Muscle of arm (tissue), 1 donor: ENCODE measurements at regions not wholly inside any gene's neighbourhood (a gene's known extent, or its start where the extent isn't known, plus 50 kb on each side); places are given as distances from the start of the nearest gene placed in this dataset.
"Not testable (repeated sequence)": the region's sequence is repeated elsewhere in the genome, so short reads cannot be mapped to it uniquely, and the experiment has no call there.

Source experiments
- DNase-seq: peaks from one replicate; pipeline ENCODE4 v3.0.0-alpha.2; 2013

DNA sequence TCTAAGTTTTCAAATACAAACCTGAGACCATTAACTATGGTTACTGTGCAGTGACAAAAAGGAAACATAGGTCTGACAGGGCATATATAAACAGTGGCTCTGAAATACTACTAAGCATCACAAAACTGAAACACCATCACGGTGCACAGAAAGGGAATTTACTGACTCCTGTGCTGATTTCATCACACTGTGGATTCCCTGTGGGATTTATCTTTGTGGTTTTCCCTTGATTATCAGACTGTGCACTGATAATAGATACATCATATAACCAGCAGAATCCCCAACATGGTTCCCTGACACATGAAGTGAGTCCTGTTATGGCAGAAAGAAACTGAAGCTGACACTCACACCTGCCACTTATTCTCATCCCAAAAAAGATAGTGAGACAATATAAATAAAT lies 676.3 kb upstream of the KCND2 start:
- DNase-seq = no peak

DNA sequence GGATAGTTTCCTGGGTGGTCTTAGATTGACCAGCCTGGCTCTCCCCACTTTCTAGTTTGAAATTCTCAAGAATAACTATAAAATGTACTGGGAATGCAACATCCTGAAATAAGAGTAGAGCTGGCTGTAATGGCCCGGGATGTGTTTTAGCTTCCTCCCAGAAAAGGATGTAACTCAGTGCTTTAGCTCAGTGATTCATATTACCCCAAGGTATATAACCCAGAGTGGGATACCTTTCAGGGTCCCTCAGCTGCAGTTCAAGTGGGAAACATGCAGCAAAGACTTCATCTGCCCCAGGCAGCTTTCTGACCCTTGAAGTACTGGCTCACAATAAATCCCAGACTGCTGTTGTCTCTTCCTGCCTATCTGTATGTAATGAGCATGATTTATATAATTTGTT lies 666.7 kb upstream of the KCND2 start:
- no peak for DNase-seq

DNA sequence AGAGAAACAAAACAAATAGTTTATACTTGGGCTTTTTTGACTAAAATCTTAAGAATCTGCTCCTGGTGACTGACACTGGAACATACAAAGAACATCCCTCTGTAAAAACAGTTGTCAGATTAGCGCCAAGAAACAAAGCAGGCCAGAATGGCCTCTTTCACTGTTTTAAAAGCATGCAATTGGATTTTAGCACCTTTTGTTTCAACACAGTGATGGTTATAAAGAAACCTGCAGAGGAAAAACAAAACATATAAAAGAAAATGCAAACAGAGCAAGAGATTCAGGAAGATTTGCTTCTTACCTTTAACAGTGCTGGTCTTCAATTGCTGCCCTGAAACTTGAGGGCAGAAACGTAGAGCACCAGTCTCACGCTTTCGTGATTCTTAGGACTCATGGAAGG lies 652.2 kb upstream of the KCND2 start:
- DNase-seq = no peak

DNA sequence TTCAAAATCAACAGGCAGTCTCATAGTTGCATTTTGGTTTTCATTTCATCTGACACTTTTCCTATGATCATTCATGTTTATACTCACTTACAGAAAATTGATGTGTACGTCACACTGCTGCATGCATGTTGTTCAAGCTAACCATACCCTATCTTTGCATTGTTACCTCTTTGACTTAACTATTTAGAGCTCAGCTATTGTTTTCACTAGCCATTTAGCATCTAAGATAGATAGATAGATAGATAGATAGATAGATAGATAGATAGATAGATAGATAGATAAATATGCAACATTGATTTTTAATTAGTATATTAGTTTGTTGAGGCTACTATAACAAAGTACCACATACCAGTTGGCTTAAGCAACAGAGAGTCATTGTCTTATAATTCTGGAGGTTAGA lies 649.5 kb upstream of the KCND2 start:
- no peak for DNase-seq

DNA sequence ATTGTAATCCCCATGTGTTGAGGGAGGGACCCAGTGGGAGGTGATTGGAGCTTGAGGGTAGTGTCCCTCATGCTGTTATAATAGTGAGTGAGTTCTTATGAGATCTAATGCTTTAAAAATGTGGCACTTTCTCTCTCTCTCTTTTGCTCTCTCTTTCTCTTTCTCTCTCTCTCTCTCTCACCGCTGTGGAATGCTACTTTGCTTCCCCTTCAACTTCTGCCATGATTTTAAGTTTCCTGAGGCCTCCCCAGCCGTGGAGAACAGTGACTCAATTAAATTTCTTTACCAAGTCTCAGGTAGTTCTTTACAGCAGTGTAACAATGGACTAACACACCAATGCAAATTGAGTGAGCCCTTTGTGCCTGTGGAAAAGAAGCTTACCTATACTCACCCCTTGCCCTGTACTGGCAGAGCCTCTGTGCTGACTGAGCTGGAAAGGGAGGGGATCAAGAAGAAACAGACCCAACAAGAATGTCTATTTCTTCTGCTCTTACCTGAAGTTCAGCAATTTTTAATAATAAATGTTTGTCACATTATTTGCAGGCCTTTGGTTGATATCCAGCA lies 642.5 kb upstream of the KCND2 start:
- no peak for DNase-seq

DNA sequence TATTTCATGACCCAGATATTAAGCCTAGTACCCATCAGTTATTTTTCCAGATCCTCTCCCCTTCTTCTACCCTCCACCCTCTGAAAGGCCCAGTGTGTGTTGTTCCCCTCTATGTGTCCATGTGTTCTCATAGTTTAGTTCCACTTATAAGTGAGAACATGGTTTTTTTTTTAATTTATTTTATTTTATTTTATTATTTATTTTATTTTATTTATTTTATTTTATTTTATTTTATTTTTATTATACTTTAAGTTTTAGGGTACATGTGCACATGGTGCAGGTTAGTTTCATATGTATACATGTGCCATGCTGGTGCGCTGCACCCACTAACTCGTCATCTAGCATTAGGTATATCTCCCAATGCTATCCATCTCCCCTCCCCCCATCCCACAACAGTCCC lies 639.2 kb upstream of the KCND2 start:
- DNase-seq = not testable (repeated sequence)

DNA sequence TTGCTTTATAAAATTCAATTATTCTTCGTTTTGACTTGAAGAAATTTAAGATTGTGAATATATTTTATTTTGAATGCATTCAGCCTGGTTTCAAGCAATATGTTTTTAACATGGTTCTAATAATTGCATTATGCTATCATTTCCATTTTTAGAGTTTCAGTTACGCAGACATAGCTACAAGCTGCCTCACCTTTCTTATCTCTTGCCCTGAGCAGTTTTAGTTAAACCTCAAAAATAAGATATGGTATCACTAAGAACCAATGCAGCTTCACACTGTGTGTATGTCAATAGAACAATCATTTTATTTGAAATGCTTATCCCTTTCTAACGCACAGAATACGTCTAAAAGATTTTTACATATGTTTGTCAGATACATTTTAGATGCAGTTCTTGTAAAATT lies 632.6 kb upstream of the KCND2 start:
- no peak for DNase-seq

DNA sequence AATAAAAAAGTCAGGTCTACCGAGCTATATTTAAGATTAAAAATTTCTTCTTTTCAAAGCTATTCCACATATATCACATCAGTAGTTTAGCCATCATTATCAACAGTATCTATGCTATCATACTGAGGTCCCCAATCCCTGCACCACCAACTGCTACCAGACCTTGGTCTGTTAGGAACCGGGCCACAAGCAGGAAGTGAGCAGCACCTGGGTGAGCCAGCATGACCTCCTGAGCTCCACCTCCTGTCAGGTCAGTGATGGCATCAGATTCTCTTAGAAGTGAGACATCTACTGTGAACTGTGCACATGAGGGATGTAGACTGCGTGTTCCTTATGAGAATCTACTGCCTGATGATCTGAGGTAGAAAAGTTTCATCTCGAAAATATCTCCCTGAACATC lies 632.1 kb upstream of the KCND2 start:
- DNase-seq = no peak

DNA sequence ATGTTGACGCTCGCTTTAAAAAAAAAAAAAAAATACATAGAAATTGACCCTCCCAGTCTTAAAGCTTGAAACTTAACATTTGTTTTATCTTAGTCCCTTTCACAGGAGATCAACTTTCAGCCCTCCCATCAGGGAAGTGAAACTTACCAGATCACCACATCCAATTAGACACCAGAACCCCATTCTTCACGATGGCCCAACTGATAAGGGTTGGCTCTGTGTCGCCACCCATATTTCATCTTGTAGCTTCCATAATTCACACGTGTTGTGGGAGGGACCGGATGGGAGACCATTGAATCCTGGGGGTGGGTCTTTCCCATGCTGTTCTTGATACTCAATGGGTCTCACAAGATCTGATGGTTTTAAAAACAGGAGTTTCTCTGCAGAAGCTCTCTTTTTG lies 629.4 kb upstream of the KCND2 start:
- DNase-seq = no peak

DNA sequence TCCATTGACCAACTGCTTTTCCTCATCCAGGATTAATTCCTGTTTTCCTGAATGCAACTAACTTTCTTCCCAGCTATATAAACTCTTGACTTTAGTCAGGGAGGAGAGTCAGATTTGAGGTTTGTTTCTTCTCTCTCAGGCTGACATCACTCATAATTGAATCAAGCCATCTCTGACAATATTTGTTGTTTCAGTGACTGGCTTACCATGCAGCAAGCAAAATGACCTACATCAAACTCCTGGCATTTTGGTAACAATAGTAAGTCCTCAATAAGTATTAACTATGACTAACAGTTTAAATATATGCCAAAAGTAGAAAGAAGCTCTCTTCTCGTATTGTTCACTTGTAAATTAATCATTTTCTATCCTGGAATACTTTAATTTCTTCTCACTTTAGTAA lies 625.7 kb upstream of the KCND2 start:
- DNase-seq = no peak

DNA sequence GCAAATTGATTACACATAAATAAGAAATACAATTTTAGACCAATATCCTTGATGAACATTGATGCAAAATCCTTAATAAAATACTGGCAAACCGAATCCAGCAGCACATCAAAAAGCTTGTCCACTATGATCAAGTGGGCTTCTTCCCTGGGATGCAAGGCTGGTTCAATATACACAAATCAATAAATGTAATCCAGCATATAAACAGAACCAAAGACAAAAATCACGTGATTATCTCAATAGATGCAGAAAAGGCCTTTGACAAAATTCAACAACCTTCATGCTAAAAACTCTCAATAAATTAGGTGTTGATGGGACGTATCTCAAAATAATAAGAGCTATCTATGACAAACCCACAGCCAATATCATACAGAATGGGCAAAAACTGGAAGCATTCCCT lies 624.2 kb upstream of the KCND2 start:
- DNase-seq = not testable (repeated sequence)

DNA sequence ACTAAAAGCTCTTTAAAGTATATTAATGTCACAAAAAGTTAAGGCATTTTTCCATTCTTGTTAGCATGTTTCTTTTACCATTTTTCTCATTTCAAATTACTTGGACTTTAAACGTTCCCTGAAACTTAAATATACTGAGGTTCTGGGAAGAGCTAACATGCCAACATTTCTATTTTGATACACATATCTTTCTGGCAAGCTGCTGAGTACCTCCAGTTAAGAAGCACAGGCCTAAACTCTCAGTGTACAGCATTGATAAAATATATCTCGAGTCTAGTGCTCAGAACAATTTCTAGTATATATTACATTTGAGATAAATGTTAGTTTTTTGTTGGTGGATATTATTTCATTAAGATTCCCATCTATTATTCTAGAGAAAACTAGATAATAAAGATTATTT lies 612.9 kb upstream of the KCND2 start:
- DNase-seq = no peak

DNA sequence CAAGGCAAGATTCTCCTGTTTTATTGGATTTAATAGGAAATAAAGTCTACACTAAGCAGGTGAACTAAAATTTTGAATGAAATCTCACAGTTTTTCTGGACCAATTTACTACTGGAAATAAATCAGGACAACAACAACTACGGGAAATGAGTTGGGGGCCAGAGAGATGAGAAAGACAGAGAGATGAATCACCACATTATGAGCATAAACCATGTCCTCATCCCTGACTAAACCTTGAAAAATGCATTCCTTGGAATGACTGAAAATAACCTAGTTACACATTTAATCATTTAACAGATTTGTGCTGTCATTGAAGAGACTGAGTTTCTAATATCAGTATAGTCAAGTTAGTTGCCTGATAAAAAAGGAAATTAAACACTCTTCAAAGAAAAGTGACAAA lies 608.4 kb upstream of the KCND2 start:
- DNase-seq = no peak

DNA sequence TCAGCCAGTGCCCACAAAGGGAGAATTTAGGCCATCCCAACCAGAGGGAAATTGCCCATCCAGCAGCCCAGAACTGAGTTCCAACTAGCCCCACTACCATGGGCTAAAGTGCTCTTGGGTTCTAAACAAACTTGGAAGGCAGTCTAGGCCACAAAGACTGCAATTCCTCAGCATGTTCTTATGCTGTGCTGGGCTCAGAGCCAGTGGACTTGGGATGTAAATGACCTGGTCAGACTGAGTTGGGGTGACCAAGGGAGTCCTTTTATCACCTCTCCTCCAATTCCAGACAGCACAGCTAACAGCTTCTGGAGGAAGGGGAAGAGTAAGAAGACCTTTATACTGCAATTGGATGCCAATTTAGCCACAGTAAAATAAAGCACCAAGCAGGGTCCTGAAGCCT lies 607.2 kb upstream of the KCND2 start:
- no peak for DNase-seq

DNA sequence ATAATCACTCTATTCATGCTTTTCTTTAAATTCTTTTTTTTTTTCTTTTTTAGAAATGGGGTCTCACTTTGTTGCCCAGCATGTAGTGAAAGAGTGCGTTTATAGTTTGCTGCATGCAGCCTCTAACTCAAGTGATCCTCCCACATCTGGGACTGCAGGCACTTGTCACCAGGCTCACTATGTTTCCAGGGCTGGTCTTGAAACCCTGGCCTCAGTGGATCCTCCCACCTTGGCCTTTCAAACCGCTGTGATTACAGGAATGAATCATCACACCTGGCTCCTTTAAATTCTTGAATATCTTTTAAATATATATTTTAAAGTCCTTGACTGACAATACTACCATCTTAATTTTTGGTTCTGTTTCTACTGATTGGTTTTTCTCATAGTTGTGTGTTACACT lies 591.6 kb upstream of the KCND2 start:
- DNase-seq = no peak

DNA sequence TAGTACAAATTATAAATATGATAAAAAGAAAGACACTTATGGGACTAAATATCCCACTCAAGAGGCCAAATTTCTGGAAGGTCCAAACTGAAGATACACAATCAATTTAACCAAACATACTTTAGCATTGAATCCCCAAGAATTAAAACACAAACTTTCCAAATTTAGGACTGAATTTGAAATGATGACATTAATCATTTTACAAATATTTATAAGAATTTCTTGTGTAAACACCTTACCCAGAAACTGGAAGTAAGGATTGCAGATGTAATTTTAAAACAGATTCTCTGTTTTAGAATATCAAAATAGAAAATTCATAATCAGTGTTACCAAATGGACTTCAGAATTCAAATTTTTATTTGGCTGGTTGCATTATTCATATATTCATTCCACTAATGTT lies 588.2 kb upstream of the KCND2 start:
- no peak for DNase-seq

DNA sequence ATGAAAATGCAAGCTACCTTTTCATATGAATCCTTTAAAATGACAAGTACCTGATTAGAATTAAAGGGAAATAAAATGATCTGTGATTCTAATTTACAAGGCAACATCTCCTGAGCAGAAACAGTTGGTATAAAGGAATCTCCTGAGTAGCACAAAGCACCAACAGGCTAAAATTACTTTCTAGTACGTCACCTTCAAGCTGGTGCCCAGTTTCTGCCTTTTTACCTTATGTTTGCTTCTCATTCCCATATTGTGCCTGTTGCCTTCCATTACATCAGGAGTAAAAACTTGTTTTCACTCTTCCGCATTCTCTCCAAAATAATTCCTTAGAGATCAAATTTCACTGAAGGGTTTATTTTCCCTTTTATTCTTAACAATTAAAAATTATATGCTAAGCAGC lies 587.1 kb upstream of the KCND2 start:
- no peak for DNase-seq

DNA sequence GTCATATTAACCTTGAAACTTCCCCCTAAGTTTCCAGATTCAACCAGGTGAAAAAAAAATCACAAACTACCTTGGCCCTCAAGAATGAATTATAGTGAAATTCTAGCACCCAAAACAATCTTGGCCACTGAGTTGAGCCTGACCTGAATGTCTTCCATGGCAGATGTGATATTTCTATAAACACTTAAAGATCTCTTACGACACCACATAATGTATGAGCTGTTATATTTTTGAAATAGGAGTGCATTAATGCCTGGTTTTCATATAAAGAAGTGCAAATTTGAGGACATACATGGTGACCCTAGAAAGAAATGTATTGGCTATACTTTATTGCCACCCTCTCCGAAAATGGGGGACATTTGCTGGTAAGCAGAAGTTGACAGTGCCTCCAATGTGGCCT lies 584.1 kb upstream of the KCND2 start:
- DNase-seq = no peak

DNA sequence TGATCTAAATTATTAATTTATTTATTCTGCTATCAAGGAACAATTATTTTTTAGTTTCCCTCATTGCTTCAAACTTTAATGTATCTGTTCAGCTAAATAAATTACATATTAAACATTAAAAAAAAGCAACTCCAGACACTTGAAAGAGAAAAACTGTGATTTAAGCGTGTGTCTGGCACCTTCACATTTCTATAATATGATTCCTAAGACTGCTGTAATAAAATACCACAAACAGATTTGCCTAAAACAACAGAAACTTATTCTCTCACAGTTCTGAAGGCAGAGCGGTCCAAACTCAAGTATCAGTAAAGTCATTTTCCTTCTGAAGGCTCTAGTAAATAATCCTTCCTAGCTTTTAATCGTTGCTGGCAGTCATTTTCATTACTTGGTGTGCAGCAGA lies 580.4 kb upstream of the KCND2 start:
- DNase-seq = no peak

DNA sequence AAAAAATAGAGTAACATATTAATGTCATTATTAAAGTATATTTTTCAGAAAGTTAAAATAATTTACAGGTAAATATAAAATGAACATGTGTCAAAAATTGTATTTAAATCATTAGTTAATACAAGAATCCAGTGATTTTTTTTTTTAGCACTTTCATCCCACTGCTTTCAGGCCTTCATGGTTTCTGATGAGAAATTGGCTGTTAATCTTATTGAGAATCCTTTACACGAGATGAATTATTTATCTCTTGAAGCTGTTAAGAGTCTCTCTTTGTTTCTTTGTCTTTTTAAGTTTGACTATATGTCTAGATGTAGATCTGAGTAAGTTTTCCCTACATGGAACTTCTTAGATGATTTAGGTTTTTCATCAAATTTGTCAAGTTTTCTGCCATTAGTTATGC lies 578.5 kb upstream of the KCND2 start:
- DNase-seq = no peak

DNA sequence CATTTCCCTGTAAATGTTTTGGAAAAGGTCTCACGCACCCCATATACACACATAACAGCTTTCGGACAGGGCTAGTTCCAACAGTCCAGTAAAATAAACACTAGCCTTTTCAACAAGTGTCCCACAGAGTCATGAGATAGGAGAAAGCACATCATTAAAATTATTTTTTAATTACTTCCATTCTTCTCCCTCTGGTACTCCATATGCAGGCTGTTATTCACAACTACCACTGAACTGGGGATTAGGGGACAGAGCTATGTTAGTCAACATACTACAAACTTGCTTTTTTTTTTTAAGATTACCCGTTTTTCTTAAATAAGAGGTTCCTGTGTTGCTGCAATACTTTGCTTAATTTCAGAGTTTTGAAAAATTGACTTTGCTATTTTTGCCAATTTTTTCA lies 576.6 kb upstream of the KCND2 start:
- no peak for DNase-seq

DNA sequence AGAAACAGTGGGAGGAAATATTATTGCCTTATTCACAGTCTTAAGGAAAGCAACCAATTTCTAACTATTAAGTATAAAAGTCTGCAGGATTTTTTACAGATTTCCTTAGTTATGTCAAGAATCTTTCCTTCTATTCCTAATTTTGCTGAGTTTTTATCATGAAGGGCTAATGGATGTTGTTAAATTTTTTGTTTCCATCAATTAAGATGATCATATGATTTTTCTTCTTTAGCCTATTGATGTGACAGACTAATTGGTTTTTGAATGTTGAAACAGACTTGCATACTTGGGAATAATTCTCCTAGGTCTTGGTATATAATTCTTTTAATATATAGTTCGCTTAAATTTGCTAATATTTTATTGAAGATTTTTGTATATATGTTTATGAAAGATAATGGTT lies 569.1 kb upstream of the KCND2 start:
- DNase-seq = no peak

DNA sequence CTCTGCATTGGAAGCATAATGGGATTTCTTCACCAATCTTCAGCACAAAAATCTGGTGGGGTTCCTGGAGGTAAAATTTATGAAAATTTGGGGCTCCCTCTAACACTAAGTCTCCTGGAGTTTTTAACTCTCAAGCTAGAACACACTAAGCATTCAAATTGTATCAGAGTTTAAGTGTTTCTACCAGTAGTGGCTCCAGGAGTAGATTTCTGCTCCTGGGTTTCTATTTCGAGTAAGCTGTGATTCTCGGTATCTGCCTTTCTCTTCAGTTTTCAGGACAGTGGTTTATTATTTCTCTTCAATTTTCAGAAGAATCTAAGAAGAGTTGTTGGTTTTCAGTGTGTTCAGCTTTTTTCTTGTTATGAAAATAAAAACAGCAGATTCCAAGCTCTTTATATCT lies 566.4 kb upstream of the KCND2 start:
- DNase-seq = no peak

DNA sequence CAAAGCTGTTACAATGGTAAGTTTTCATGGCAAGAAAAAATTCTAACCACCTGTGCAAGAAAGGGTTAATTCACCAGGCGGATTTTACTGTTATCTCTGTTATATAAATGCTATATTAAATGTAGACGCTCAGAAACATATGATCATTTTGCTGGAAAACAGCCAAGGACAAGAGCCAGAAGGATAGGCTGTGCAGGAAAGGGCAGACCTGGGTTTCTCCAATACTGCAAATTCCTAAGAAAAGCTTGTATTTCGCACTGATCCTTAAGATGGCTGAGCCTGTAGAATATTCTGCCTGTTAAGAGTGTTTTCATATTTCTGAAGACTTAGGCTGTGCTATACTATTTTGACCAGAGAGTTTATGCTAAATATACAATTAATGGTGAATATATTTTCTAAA lies 564.1 kb upstream of the KCND2 start:
- DNase-seq = no peak

DNA sequence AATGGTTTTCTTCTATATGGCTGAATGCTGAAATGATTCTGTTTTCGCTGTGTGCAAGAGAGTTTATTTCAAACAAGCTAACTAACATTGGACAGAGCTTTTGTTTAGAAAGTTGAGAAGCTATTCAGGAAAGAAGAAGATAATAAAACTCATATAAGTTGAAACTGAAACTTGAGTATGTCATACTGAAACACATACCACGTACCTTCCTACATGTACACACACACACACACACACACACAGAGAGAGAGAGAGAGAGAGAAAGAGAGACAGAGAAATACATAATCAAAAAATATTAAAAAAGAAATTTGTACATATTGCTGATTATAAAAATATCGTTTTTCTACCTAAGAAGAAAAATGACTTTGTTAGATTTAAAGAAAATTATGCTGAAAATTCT lies 561.9 kb upstream of the KCND2 start:
- DNase-seq = no peak
